ENCODE measurements at regions not wholly inside any gene's neighbourhood (a gene's known extent, or its start where the extent isn't known, plus 50 kb on each side); places are given as distances from the start of the nearest gene placed in this dataset.

- TF ChIP-seq, protein P1, sequence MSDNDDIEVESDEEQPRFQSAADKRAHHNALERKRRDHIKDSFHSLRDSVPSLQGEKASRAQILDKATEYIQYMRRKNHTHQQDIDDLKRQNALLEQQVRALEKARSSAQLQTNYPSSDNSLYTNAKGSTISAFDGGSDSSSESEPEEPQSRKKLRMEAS (IDR thresholded peaks at IDR 0.05; ENCODE audit: low read depth, low read length), result no peak
- no peak for TF ChIP-seq POLR2A (IDR thresholded peaks at IDR 0.05; ENCODE audit: extremely low read depth, insufficient read length)
- TF ChIP-seq, protein P2, sequence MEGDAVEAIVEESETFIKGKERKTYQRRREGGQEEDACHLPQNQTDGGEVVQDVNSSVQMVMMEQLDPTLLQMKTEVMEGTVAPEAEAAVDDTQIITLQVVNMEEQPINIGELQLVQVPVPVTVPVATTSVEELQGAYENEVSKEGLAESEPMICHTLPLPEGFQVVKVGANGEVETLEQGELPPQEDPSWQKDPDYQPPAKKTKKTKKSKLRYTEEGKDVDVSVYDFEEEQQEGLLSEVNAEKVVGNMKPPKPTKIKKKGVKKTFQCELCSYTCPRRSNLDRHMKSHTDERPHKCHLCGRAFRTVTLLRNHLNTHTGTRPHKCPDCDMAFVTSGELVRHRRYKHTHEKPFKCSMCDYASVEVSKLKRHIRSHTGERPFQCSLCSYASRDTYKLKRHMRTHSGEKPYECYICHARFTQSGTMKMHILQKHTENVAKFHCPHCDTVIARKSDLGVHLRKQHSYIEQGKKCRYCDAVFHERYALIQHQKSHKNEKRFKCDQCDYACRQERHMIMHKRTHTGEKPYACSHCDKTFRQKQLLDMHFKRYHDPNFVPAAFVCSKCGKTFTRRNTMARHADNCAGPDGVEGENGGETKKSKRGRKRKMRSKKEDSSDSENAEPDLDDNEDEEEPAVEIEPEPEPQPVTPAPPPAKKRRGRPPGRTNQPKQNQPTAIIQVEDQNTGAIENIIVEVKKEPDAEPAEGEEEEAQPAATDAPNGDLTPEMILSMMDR (IDR thresholded peaks at IDR 0.05; ENCODE audit: low read depth, low read length), result no peak
- no peak for TF ChIP-seq MYC (IDR thresholded peaks at IDR 0.05; ENCODE audit: low read depth, low read length)
- H3K4me3 ChIP-seq (ENCODE audit: low read depth, low read length), result no peak overlapping the region
- no peak for DNase-seq (ENCODE audit: low read depth)
Observed at GRCh38 chr10:60502621-60503020, 112.9 kb upstream of the ANK3 start.

GRCh38 chr10:60498985-60499384 lies 109.3 kb upstream of the ANK3 start:
- H3K4me3 ChIP-seq (ENCODE audit: low read depth, low read length), result no peak overlapping the region
- DNase-seq (ENCODE audit: low read depth), result no peak
- TF ChIP-seq, protein P1 (IDR thresholded peaks at IDR 0.05; ENCODE audit: low read depth, low read length), result no peak
- no peak for TF ChIP-seq POLR2A (IDR thresholded peaks at IDR 0.05; ENCODE audit: extremely low read depth, insufficient read length)
- no peak for TF ChIP-seq MYC (IDR thresholded peaks at IDR 0.05; ENCODE audit: low read depth, low read length)
- TF ChIP-seq, protein P2 (IDR thresholded peaks at IDR 0.05; ENCODE audit: low read depth, low read length), result no peak

DNA sequence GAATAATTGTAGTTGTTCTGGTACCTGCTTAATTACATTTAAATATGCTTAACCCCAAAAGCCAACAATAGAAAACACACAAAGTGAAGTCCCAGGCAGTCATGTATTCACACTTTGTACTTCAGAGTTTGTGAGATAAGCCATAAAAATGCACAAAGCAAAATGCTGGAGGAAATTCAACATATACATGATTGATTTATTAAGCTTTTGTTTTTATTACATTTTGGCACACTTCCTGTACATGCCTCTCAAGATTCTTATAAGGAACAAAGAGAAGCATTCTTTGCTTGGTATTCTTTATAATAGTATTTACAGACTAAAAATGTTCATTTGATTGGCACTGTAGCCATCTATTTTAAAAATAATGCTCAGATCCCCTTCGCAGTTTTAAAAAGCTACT lies 107.7 kb upstream of the ANK3 start:
- no peak for DNase-seq (ENCODE audit: low read depth)
- TF ChIP-seq, protein P1 (IDR thresholded peaks at IDR 0.05; ENCODE audit: low read depth, low read length), result no peak
- TF ChIP-seq, protein P2 (IDR thresholded peaks at IDR 0.05; ENCODE audit: low read depth, low read length), result no peak
- no peak for TF ChIP-seq MYC (IDR thresholded peaks at IDR 0.05; ENCODE audit: low read depth, low read length)
- no peak for TF ChIP-seq POLR2A (IDR thresholded peaks at IDR 0.05; ENCODE audit: extremely low read depth, insufficient read length)
- H3K4me3 ChIP-seq (ENCODE audit: low read depth, low read length), result no peak overlapping the region

DNA sequence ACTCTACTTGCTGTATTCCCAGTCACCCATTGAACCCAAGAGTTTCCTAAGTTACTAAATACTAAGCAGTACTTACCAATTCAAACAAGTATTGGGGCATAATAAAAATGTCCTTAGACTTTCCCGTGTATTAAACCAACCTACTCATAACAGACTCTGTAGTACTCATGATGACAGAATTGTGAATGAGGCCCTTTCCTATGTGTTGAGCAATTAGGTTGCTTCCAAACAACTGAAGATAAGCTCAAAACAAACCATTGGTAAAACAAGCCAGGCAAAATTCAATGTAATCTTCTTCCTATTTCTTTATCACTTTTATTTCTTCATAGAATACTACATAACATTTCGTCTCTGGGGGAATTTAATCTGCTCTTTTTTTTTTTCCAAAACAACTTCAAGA lies 106.5 kb upstream of the ANK3 start:
- no peak overlapping the region for H3K4me3 ChIP-seq (ENCODE audit: low read depth, low read length)
- no peak for TF ChIP-seq POLR2A (IDR thresholded peaks at IDR 0.05; ENCODE audit: extremely low read depth, insufficient read length)
- TF ChIP-seq, protein P2 (IDR thresholded peaks at IDR 0.05; ENCODE audit: low read depth, low read length), result no peak
- TF ChIP-seq, protein P1 (IDR thresholded peaks at IDR 0.05; ENCODE audit: low read depth, low read length), result no peak
- TF ChIP-seq MYC (IDR thresholded peaks at IDR 0.05; ENCODE audit: low read depth, low read length), result no peak
- DNase-seq (ENCODE audit: low read depth), result no peak

GRCh38 chr10:60495338-60496055 lies 105.8 kb upstream of the ANK3 start:
- no peak for DNase-seq (ENCODE audit: low read depth)
- H3K4me3 ChIP-seq (ENCODE audit: low read depth, low read length), result no peak overlapping the region
- TF ChIP-seq, protein P2 (IDR thresholded peaks at IDR 0.05; ENCODE audit: low read depth, low read length), result no peak
- TF ChIP-seq MYC (IDR thresholded peaks at IDR 0.05; ENCODE audit: low read depth, low read length), result no peak
- TF ChIP-seq, protein P1 (IDR thresholded peaks at IDR 0.05; ENCODE audit: low read depth, low read length), result no peak
- TF ChIP-seq POLR2A (IDR thresholded peaks at IDR 0.05; ENCODE audit: extremely low read depth, insufficient read length), result no peak

All from NB4 (cell line).